Activated T-helper 17 cell treated with anti-CD3 and anti-CD28 coated beads, Interleukin-2, amount 50 U/mL, for 72 hours (primary cell): ENCODE measurements at regions not wholly inside any gene's neighbourhood (a gene's known extent, or its start where the extent isn't known, plus 50 kb on each side); places are given as distances from the start of the nearest gene placed in this dataset.

Experiments
- ATAC-seq: fragments of 150-1000 bp; cut with Tn5 transposase; replicated peaks from 2 replicates; pipeline ENCODE4 v1.10.0; 2021; ENCODE audit warnings: mild to moderate bottlenecking, moderate library complexity
- H3K27ac Mint-ChIP-seq: one replicate; pipeline ENCODE4 v1.8.0; 2022; ENCODE audit warnings: mixed read lengths
- H3K27me3 Mint-ChIP-seq: one replicate; pipeline ENCODE4 v1.8.0; 2022; ENCODE audit warnings: mixed read lengths
- H3K36me3 Mint-ChIP-seq: one replicate; pipeline ENCODE4 v1.8.0; 2022; ENCODE audit warnings: low read depth, mild to moderate bottlenecking, mixed read lengths
- H3K4me1 Mint-ChIP-seq: one replicate; pipeline ENCODE4 v1.8.0; 2022; ENCODE audit warnings: mixed read lengths
- H3K4me3 Mint-ChIP-seq: one replicate; pipeline ENCODE4 v1.8.0; 2022; ENCODE audit warnings: mild to moderate bottlenecking, mixed read lengths
- H3K9me3 Mint-ChIP-seq: one replicate; pipeline ENCODE4 v1.8.0; 2022; ENCODE audit warnings: mixed read lengths

- Mint-ChIP-seq H3K9me3 (no peaks in the 10 kb centered on the region), H3K4me1 (no peaks in the 10 kb centered on the region), H3K27me3 (no peaks in the 10 kb centered on the region), H3K27ac (no peak overlapping the region), H3K36me3 (no peaks in the 10 kb centered on the region), H3K4me3 (no peak overlapping the region)
- ATAC-seq: no peak
These were observed 115.6 kb upstream of the HDAC4 start for GRCh38 chr2:239516286-239516953.

- no peaks in the 10 kb centered on the region for H3K4me1 Mint-ChIP-seq
- H3K27ac Mint-ChIP-seq: no peak overlapping the region
- H3K36me3 Mint-ChIP-seq: no peaks in the 10 kb centered on the region
- no peak overlapping the region for H3K4me3 Mint-ChIP-seq
- no peaks in the 10 kb centered on the region for H3K27me3 Mint-ChIP-seq
- no peaks in the 10 kb centered on the region for H3K9me3 Mint-ChIP-seq
- ATAC-seq: no peak
These were observed 114.1 kb upstream of the HDAC4 start for GRCh38 chr2:239514754-239515530.

GRCh38 chr2:239512054-239512453 lies 111.2 kb upstream of the HDAC4 start:
- H3K27me3 Mint-ChIP-seq: no peaks in the 10 kb centered on the region
- no peak overlapping the region for H3K27ac Mint-ChIP-seq
- no peaks in the 10 kb centered on the region for H3K4me1 Mint-ChIP-seq
- H3K4me3 Mint-ChIP-seq: no peak overlapping the region
- H3K36me3 Mint-ChIP-seq: no peaks in the 10 kb centered on the region
- no peaks in the 10 kb centered on the region for H3K9me3 Mint-ChIP-seq
- no peak for ATAC-seq

- H3K9me3 Mint-ChIP-seq: no peaks in the 10 kb centered on the region
- no peaks in the 10 kb centered on the region for H3K4me1 Mint-ChIP-seq
- H3K4me3 Mint-ChIP-seq: no peak overlapping the region
- H3K27ac Mint-ChIP-seq: no peak overlapping the region
- H3K27me3 Mint-ChIP-seq: no peaks in the 10 kb centered on the region
- no peak for ATAC-seq
- no peaks in the 10 kb centered on the region for H3K36me3 Mint-ChIP-seq
These were observed 108.7 kb upstream of the HDAC4 start for GRCh38 chr2:239509373-239510143.

- H3K4me1 Mint-ChIP-seq: no peaks in the 10 kb centered on the region
- H3K27me3 Mint-ChIP-seq: no peaks in the 10 kb centered on the region
- no peaks in the 10 kb centered on the region for H3K36me3 Mint-ChIP-seq
- H3K27ac Mint-ChIP-seq: no peak overlapping the region
- ATAC-seq: no peak
- H3K4me3 Mint-ChIP-seq: no peak overlapping the region
- no peaks in the 10 kb centered on the region for H3K9me3 Mint-ChIP-seq
These were observed 107.4 kb upstream of the HDAC4 start for GRCh38 chr2:239508261-239508660.

GRCh38 chr2:239507576-239508258 lies 106.9 kb upstream of the HDAC4 start:
- no peaks in the 10 kb centered on the region for H3K4me1 Mint-ChIP-seq
- no peak overlapping the region for H3K4me3 Mint-ChIP-seq
- H3K36me3 Mint-ChIP-seq: no peaks in the 10 kb centered on the region
- no peak for ATAC-seq
- H3K9me3 Mint-ChIP-seq: no peaks in the 10 kb centered on the region
- H3K27me3 Mint-ChIP-seq: no peaks in the 10 kb centered on the region
- H3K27ac Mint-ChIP-seq: no peak overlapping the region

- H3K9me3 Mint-ChIP-seq: no peaks in the 10 kb centered on the region
- no peaks in the 10 kb centered on the region for H3K36me3 Mint-ChIP-seq
- H3K4me3 Mint-ChIP-seq: no peak overlapping the region
- H3K4me1 Mint-ChIP-seq: no peaks in the 10 kb centered on the region
- ATAC-seq: no peak
- H3K27me3 Mint-ChIP-seq: no peaks in the 10 kb centered on the region
- no peak overlapping the region for H3K27ac Mint-ChIP-seq
These were observed 106.1 kb upstream of the HDAC4 start for GRCh38 chr2:239506961-239507360.

- Mint-ChIP-seq H3K27me3 (no peaks in the 10 kb centered on the region), H3K36me3 (no peaks in the 10 kb centered on the region)
- ATAC-seq: no peak
These were observed 105.5 kb upstream of the HDAC4 start for GRCh38 chr2:239506101-239506857.

GRCh38 chr2:239504643-239505235 lies 103.9 kb upstream of the HDAC4 start:
- H3K27ac Mint-ChIP-seq: no peak overlapping the region
- no peaks in the 10 kb centered on the region for H3K27me3 Mint-ChIP-seq
- H3K9me3 Mint-ChIP-seq: no peaks in the 10 kb centered on the region
- H3K4me3 Mint-ChIP-seq: no peak overlapping the region
- no peaks in the 10 kb centered on the region for H3K4me1 Mint-ChIP-seq
- no peaks in the 10 kb centered on the region for H3K36me3 Mint-ChIP-seq
- ATAC-seq: no peak

More at GRCh38 chr2:239506101-239506857, 105.5 kb upstream of the HDAC4 start:
- no peaks in the 10 kb centered on the region for H3K9me3 Mint-ChIP-seq
- H3K27ac Mint-ChIP-seq: no peak overlapping the region
- H3K4me3 Mint-ChIP-seq: no peak overlapping the region
- no peaks in the 10 kb centered on the region for H3K4me1 Mint-ChIP-seq

- Mint-ChIP-seq H3K4me3 (no peak overlapping the region), H3K9me3 (no peaks in the 10 kb centered on the region), H3K36me3 (no peaks in the 10 kb centered on the region), H3K27ac (no peak overlapping the region), H3K27me3 (peaks cover 3% of the 10 kb centered on the region), H3K4me1 (no peaks in the 10 kb centered on the region)
- ATAC-seq: no peak
These were observed 101.8 kb upstream of the HDAC4 start for GRCh38 chr2:239502430-239503186.

GRCh38 chr2:239500574-239501550 lies 100.0 kb upstream of the HDAC4 start:
- Mint-ChIP-seq H3K4me1 (no peaks in the 10 kb centered on the region), H3K4me3 (no peak overlapping the region), H3K36me3 (no peaks in the 10 kb centered on the region), H3K9me3 (no peaks in the 10 kb centered on the region), H3K27me3 (peaks cover 3% of the 10 kb centered on the region), H3K27ac (no peak overlapping the region)
- ATAC-seq: no peak
